SK-N-SH treated with all-trans-retinoic acid at 6 μM for 48 hours (cell line): ENCODE measurements at regions not wholly inside any gene's neighbourhood (a gene's known extent, or its start where the extent isn't known, plus 50 kb on each side); places are given as distances from the start of the nearest gene placed in this dataset.

Experiments used
- ATAC-seq: fragments of 200-7000 bp; cut with Tn5 transposase; 3 replicates; pipeline ENCODE4 v1.9.1; 2020; ENCODE audit warnings: mild to moderate bottlenecking, moderate library complexity
- ARNTL ChIP-seq: fragments of 450-650 bp; formaldehyde crosslinking; IDR thresholded peaks from 2 replicates; pipeline ENCODE4 v1.5.0; 2020; ENCODE audit warnings: low read depth, mild to moderate bottlenecking, moderate library complexity, borderline replicate concordance
- BACH2 ChIP-seq: fragments of 250-450 bp; sonication (Bioruptor Pico); IDR thresholded peaks from 2 replicates; pipeline ENCODE4 v1.9.0; 2021; ENCODE audit warnings: mild to moderate bottlenecking, borderline replicate concordance
- CREB5 ChIP-seq: fragments of 250-450 bp; sonication (Bioruptor Pico); IDR thresholded peaks from 2 replicates; pipeline ENCODE4 v1.5.1; 2020; ENCODE audit warnings: low read depth, mild to moderate bottlenecking, moderate library complexity
- CSDC2 ChIP-seq: fragments of 250-450 bp; sonication (Bioruptor Pico); IDR thresholded peaks from 2 replicates; pipeline ENCODE4 v1.5.0; 2020; ENCODE audit warnings: mild to moderate bottlenecking, moderate library complexity
- CSRNP3 ChIP-seq: fragments of 250-450 bp; sonication (Bioruptor Pico); IDR thresholded peaks from 2 replicates; pipeline ENCODE4 v1.5.1; 2021; ENCODE audit warnings: mild to moderate bottlenecking, moderate library complexity
- ESRRG ChIP-seq: fragments of 250-450 bp; sonication (Bioruptor Pico); IDR thresholded peaks from 2 replicates; pipeline ENCODE4 v1.6.1; 2021; ENCODE audit warnings: mild to moderate bottlenecking
- GLIS3 ChIP-seq: fragments of 250-450 bp; sonication (Bioruptor Pico); IDR thresholded peaks from 2 replicates; pipeline ENCODE4 v1.5.0; 2020; ENCODE audit warnings: mild to moderate bottlenecking, moderate library complexity
- ISL1 ChIP-seq: fragments of 250-450 bp; sonication (Bioruptor Pico); IDR thresholded peaks from 2 replicates; pipeline ENCODE4 v2.1.2; 2022; ENCODE audit warnings: mild to moderate bottlenecking, moderate library complexity
- OSR1 ChIP-seq: fragments of 250-450 bp; sonication (Bioruptor Pico); IDR thresholded peaks from 2 replicates; pipeline ENCODE4 v1.8.0; 2022; ENCODE audit warnings: moderate library complexity, mild to moderate bottlenecking, inconsistent platforms
- POU6F1 ChIP-seq: fragments of 250-450 bp; sonication (Bioruptor Pico); IDR thresholded peaks from 2 replicates; pipeline ENCODE4 v1.8.0; 2021; ENCODE audit warnings: low read depth, mild to moderate bottlenecking, moderate library complexity, borderline replicate concordance
- PPARA ChIP-seq: fragments of 250-450 bp; sonication (Bioruptor Pico); IDR thresholded peaks from 2 replicates; pipeline ENCODE4 v1.5.0; 2020; ENCODE audit warnings: mild to moderate bottlenecking, borderline replicate concordance
- RARB ChIP-seq: fragments of 250-450 bp; sonication (Bioruptor Pico); IDR thresholded peaks from 2 replicates; pipeline ENCODE4 v1.8.0; 2021; ENCODE audit warnings: mild to moderate bottlenecking, moderate library complexity
- SNAI2 ChIP-seq: fragments of 250-450 bp; sonication (Bioruptor Pico); IDR thresholded peaks from 2 replicates; pipeline ENCODE4 v1.5.0; 2020; ENCODE audit warnings: mild to moderate bottlenecking, moderate library complexity
- TCF4 ChIP-seq: fragments of 250-450 bp; sonication (Bioruptor Pico); IDR thresholded peaks from 2 replicates; pipeline ENCODE4 v1.8.0; 2021; ENCODE audit warnings: mild to moderate bottlenecking, moderate library complexity, borderline replicate concordance
- TSHZ2 ChIP-seq: fragments of 250-450 bp; sonication (Bioruptor Pico); IDR thresholded peaks from 2 replicates; pipeline ENCODE4 v1.5.0; 2020; ENCODE audit warnings: mild to moderate bottlenecking, moderate library complexity
- ZC3H10 ChIP-seq: fragments of 250-450 bp; sonication (Bioruptor Pico); IDR thresholded peaks from 2 replicates; pipeline ENCODE4 v1.5.1; 2021; ENCODE audit warnings: mild to moderate bottlenecking, moderate library complexity
- ZFP3 ChIP-seq: fragments of 250-450 bp; sonication (Bioruptor Pico); IDR thresholded peaks from 2 replicates; pipeline ENCODE4 v1.5.0; 2020; ENCODE audit warnings: mild to moderate bottlenecking, moderate library complexity
- ZNF565 ChIP-seq: fragments of 450-650 bp; formaldehyde crosslinking; conservative IDR thresholded peaks from 2 replicates; pipeline ENCODE4 v1.5.0; 2020; ENCODE audit warnings: low read depth, mild to moderate bottlenecking, moderate library complexity
- ZNF8 ChIP-seq: fragments of 450-650 bp; formaldehyde crosslinking; IDR thresholded peaks from 2 replicates; pipeline ENCODE4 v1.5.0; 2020; ENCODE audit warnings: mild to moderate bottlenecking, moderate library complexity
- TF ChIP-seq, protein P1 (sequence below): fragments of 250-450 bp; sonication (Bioruptor Pico); IDR thresholded peaks from 2 replicates; pipeline ENCODE4 v1.8.0; 2020; ENCODE audit warnings: mild to moderate bottlenecking, moderate library complexity, borderline replicate concordance

GRCh38 chr2:200050921-200051610 lies 95.7 kb downstream of the MAIP1 start:
- no peak for TF ChIP-seq PPARA
- TF ChIP-seq ARNTL (CRISPR knock-in tag) = no peak
- no peak for TF ChIP-seq OSR1
- no peak for TF ChIP-seq GLIS3 (CRISPR knock-in tag)
- TF ChIP-seq ZNF8 = no peak
- no peak for TF ChIP-seq ESRRG
- no peak for TF ChIP-seq TCF4 (CRISPR knock-in tag)
- TF ChIP-seq POU6F1 (CRISPR knock-in tag) = no peak
- no peak for TF ChIP-seq CREB5 (CRISPR knock-in tag)
- TF ChIP-seq BACH2 (CRISPR knock-in tag) = no peak
- ATAC-seq = no peak

DNA sequence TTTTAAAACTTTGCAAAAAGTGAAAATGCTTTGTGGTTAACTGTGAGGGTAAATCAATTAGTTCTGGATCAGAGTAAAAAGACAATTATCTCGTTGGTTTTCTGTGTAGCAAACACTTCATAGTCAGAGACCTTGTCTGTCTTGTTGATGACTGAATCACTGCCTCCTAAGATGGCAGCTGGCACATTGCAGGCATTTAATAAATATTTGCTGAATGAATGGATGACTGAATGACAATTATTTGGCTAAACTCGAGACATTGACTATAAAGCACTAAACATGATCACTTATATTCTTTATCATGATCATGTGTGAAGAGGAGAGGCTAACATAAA lies 96.2 kb downstream of the MAIP1 start:
- no peak for ATAC-seq
- no peak for TF ChIP-seq CSDC2 (CRISPR knock-in tag)
- no peak for TF ChIP-seq TCF4 (CRISPR knock-in tag)
- no peak for TF ChIP-seq ESRRG
- TF ChIP-seq PPARA = no peak
- no peak for TF ChIP-seq SNAI2 (CRISPR knock-in tag)
- TF ChIP-seq ZC3H10 (CRISPR knock-in tag) = no peak
- TF ChIP-seq ZFP3 (CRISPR knock-in tag) = no peak
- TF ChIP-seq ZNF565 = no peak
- no peak for TF ChIP-seq GLIS3 (CRISPR knock-in tag)
- TF ChIP-seq ZNF8 = no peak
- TF ChIP-seq ARNTL (CRISPR knock-in tag) = no peak
- no peak for TF ChIP-seq RARB (CRISPR knock-in tag)
- TF ChIP-seq CREB5 (CRISPR knock-in tag) = no peak
- TF ChIP-seq, protein P1, sequence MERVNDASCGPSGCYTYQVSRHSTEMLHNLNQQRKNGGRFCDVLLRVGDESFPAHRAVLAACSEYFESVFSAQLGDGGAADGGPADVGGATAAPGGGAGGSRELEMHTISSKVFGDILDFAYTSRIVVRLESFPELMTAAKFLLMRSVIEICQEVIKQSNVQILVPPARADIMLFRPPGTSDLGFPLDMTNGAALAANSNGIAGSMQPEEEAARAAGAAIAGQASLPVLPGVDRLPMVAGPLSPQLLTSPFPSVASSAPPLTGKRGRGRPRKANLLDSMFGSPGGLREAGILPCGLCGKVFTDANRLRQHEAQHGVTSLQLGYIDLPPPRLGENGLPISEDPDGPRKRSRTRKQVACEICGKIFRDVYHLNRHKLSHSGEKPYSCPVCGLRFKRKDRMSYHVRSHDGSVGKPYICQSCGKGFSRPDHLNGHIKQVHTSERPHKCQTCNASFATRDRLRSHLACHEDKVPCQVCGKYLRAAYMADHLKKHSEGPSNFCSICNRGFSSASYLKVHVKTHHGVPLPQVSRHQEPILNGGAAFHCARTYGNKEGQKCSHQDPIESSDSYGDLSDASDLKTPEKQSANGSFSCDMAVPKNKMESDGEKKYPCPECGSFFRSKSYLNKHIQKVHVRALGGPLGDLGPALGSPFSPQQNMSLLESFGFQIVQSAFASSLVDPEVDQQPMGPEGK = no peak
- TF ChIP-seq CSRNP3 (CRISPR knock-in tag) = no peak
- TF ChIP-seq TSHZ2 (CRISPR knock-in tag) = no peak
- no peak for TF ChIP-seq OSR1
- TF ChIP-seq POU6F1 (CRISPR knock-in tag) = no peak
- no peak for TF ChIP-seq ISL1
